Amygdala (tissue), 56 donors: ENCODE measurements at regions not wholly inside any gene's neighbourhood (a gene's known extent, or its start where the extent isn't known, plus 50 kb on each side); places are given as distances from the start of the nearest gene placed in this dataset.

ENCODE experiments used
- DNase-seq, 56 donors: peaks; one replicate each; lab custom pipeline; 2025; lab: John Stamatoyannopoulos, UW

- no peak for DNase-seq
These were observed 62.8 kb upstream of the COL13A1 start for GRCh38 chr10:69738858-69739435.

GRCh38 chr10:69739634-69740033 lies 62.1 kb upstream of the COL13A1 start:
- no peak for DNase-seq

DNA sequence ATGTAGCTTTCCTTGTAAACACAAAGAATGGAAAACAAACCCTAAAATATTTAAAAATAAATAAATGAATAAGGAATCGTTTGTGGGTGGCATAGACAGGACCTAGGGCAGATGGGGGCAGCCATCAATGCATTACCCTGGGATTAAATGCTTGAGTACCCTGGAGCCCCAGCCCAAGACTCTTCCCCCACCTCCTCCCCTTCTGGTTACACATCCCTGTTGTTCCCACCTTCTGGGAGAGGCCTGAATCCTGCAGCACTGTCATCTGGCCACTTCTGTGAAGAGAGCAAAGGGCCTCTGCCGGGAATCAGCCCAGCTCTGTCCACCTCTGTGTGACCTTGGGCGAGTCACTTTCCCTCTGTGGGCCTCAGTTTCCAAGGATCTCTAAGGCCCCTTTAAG lies 61.6 kb upstream of the COL13A1 start:
- no peak for DNase-seq

- DNase-seq: no peak
These were observed 60.5 kb upstream of the COL13A1 start for GRCh38 chr10:69741252-69741651.

- DNase-seq: no peak
These were observed 59.9 kb upstream of the COL13A1 start for GRCh38 chr10:69741671-69742355.

DNA sequence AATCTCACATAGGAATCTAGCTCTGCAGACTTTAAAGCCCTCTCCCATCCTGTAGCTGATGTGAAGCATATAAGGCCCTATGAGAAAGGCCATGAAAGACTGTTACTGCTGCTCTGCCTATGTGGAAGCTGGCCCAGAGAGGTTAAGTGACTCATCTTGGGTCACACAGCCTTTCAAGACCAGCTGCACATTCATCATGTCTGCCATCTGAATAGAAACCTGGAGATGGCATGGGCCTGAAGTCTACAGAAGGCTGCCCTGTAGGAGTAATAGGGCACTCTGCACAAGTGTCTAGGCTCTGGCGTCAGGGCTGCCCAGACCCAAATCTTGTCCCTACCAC lies 59.4 kb upstream of the COL13A1 start:
- no peak for DNase-seq

GRCh38 chr10:69742928-69743602 lies 58.6 kb upstream of the COL13A1 start:
- DNase-seq: peak in 1 of 56 donors; percentile 20

GRCh38 chr10:69744971-69745370 lies 56.7 kb upstream of the COL13A1 start:
- no peak for DNase-seq

DNA sequence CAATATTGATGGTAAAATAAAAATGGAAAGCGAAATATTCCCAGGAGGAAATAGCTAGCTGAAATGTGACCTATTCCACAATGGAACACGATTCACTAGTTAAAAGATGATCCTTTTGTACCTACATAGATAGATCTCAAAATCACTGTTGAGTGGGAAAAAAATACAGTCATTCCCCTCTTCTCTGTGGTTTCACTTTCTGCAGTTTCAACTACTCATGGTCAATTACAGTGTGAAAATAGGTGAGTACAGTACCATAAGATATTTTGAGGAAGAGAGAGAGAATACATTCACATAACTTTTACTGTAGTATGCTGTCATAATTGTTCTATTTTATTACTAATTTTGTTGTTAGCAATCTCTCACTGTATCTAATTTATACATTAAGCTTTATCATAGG lies 56.0 kb upstream of the COL13A1 start:
- DNase-seq: no peak

GRCh38 chr10:69747179-69747578 lies 54.5 kb upstream of the COL13A1 start:
- DNase-seq: no peak

DNA sequence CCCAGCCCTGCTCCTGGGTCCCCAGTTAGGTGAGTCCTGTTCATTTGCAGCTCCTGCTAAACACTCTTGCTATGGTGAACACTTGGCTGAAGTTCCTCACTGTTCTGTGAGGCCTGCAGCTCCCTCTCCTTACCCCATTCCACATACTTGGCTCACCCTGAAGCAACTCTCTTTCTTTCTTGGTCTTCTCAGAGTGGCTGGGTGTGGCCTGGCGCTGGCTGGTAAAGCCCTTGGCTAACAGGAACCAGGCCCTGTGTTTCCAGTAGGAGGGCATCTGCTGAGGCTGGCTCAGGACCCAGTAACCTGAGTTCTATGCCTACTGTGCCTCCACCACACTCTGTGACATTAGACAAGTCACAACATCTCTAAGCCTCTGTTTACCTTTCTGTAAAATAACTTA lies 53.1 kb upstream of the COL13A1 start:
- no peak for DNase-seq

GRCh38 chr10:69749178-69750010 lies 52.3 kb upstream of the COL13A1 start:
- no peak for DNase-seq

GRCh38 chr10:69750011-69750373 lies 51.7 kb upstream of the COL13A1 start:
- DNase-seq: no peak

- no peak for DNase-seq
These were observed 51.0 kb upstream of the COL13A1 start for GRCh38 chr10:69750725-69751124.

- no peak for DNase-seq
These were observed 50.5 kb upstream of the COL13A1 start for GRCh38 chr10:69751214-69751613.
